ENCODE measurements at regions not wholly inside any gene's neighbourhood (a gene's known extent, or its start where the extent isn't known, plus 50 kb on each side); places are given as distances from the start of the nearest gene placed in this dataset.

DNA sequence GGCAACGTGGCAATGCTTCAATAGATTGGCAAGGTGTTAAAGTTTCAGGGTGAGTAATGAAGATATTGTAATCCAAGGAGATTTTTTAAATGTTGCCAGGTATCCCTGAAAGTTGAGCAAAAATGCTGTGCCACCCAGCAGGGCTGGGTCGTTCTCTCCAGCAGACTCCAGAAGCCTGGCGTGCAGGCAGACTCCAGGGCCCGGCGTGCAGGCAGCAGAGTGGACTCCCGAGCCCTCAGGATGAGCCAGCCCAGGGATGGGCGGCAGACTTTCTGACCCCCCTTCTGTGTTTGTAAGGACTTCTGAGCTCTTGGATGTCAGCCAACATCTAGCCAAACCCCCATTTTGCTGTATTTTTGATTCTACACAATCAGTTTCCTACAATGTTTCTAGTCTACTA lies 289.1 kb downstream of the ZNF516 start:
- DNase-seq (ENCODE audit: low spot score) (no peak), ATAC-seq (no peak)

- DNase-seq (ENCODE audit: low spot score) (no peak), ATAC-seq (no peak)
These were observed 291.5 kb downstream of the ZNF516 start for GRCh38 chr18:76203552-76203951.

GRCh38 chr18:76202322-76202721 lies 292.7 kb downstream of the ZNF516 start:
- ATAC-seq (no peak), DNase-seq (ENCODE audit: low spot score) (no peak)

GRCh38 chr18:76195601-76196000 lies 299.4 kb downstream of the ZNF516 start:
- ATAC-seq = no peak
- DNase-seq (ENCODE audit: low spot score) = no peak

DNA sequence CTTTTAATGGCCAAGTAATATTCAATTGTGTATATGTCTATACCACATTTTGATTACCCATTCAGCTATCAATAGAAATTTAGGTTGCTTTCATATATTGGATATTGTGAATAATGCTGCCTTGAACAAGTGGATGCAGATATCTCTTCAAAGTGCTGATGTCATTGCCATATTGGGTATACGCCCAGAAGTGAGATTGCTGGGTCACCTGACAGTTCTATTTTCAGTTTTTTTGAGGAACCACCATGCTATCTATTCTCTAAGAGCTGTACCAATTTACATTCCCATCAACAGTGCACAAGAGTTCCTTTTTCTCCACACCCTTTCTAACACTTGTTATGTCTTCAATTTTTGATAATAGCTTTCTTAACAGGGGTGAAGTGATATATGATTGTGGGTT lies 306.9 kb downstream of the ZNF516 start:
- ATAC-seq (no peak), DNase-seq (ENCODE audit: low spot score) (no peak)

DNA sequence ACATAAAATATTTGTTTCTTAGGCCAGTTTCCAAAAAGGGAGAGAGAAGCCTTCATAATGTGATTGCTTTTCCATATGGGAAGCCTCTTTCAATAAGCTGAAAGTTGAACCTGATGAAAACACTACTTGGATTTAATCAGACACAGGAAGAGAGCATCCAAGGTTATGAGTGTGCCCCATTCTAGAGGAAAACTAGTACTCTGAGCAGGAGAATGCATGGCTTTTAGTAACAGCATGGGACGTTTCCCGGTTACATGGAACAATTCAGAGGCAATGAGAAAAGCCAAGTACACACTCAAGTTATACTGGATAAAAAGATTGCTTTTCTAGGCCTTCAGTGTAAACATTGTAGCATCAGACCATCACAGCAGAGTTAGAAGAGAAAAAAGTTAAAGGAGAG lies 315.8 kb downstream of the ZNF516 start:
- DNase-seq (ENCODE audit: low spot score) = no peak
- no peak for ATAC-seq

GRCh38 chr18:76177160-76177559 lies 317.9 kb downstream of the ZNF516 start:
- ATAC-seq = no peak
- no peak for DNase-seq (ENCODE audit: low spot score)

DNA sequence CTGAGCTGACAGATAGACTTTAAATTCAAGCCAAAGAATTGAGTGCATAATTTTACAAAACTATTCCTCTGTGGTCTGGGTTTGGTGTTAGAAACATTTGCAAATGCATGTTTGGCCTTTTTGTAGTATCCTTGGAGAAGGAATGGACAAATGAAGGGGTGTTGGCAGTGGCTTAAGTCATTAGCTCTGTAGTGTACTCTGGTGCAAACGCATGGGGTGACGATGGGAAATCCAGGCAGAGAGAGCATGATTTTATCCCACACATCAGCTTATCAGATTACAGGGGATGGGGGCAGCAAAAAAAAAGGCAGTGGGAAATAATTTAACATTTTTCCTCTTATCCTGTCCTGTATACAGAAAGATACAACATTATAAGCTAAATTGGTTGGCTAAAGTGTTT lies 320.6 kb downstream of the ZNF516 start:
- DNase-seq (ENCODE audit: low spot score) = no peak
- ATAC-seq = no peak

DNA sequence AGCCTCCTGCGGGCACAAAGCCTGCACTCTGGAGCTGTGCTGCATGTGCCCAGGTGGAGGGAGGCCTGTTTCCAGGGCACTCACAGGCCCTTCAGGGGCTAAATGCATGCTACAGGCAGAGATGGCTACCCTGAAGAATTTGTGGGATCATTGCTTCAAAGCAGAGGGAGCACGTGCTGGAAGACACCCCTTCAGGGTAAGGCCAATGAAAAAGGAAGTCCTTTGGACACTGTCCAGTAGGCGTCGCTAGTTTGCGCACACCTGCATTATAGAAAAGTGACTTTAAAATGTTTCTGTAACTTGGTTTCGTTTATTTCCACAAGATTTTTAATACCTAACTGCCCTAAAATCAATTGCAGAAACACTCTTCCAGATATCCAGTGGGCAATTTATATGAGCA lies 325.3 kb downstream of the ZNF516 start:
- ATAC-seq = no peak
- no peak for DNase-seq (ENCODE audit: low spot score)

- no peak for ATAC-seq
These were observed 327.0 kb downstream of the ZNF516 start for GRCh38 chr18:76167845-76168621.

GRCh38 chr18:76167410-76167809 lies 327.6 kb downstream of the ZNF516 start:
- no peak for DNase-seq (ENCODE audit: low spot score)
- no peak for ATAC-seq

More at GRCh38 chr18:76167845-76168621, 327.0 kb downstream of the ZNF516 start:
- DNase-seq (ENCODE audit: low spot score) = no peak

GRCh38 chr18:76162886-76163285 lies 332.2 kb downstream of the ZNF516 start:
- no peak for DNase-seq (ENCODE audit: low spot score)
- ATAC-seq = no peak

DNA sequence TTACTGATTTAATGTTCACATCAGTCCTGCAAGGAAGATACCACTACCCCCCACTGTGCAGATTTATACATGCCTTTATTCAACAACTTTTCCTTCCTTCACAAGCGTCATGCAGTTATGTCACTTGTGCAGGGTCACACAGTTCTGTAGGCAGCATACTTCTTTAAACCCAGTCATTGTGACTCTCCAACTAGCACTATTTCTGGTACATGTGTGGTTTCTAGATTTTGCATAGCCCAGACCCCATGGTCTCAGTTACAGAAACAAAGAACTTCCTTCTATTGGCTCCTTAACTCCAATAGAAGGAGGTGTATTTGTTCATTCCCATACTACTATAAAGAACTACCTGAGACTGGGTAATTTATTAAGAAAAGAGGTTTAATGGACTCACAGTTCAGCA lies 333.1 kb downstream of the ZNF516 start:
- ATAC-seq (no peak), DNase-seq (ENCODE audit: low spot score) (no peak)

DNA sequence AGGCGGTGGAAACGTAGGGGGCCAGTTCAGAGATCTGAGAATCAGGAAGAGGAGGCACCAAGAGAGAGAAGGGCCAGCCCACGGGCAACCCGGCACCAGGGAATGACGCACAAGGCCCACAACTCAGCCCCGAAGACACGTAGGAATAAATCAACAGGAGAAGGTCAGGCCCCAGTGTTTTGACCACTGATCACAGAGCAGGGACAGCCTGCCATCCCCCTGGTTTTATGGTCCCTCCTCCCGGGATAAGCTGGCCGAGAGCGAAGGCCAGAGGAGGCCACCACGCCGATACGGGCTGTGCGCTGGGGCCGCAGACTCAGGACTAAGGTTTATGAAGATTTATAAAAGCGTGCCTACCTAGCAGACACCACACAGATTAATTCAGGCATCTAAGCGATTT lies 341.4 kb downstream of the ZNF516 start:
- no peak for ATAC-seq

DNA sequence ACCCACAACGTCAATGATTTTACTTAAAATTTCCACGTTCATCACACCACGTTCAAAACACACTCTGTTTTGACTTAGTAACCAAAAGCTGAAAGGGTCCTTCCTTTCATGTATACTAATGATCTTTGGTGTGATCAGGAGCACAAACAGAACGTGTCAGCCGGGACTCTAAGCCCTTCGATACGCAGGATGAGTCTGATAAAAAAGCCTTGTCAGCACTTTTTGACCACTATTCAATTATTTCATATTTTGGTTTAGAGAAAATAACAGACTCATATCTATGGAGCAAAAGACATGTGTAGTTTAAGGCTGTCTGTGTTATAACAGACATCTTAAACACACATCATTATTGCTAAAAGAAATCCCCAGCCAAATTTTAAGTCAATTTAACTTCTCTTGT lies 345.3 kb downstream of the ZNF516 start:
- ATAC-seq (no peak), DNase-seq (ENCODE audit: low spot score) (no peak)

More for the DNA sequence above, 341.4 kb downstream of the ZNF516 start:
- DNase-seq (ENCODE audit: low spot score) = no peak

DNA sequence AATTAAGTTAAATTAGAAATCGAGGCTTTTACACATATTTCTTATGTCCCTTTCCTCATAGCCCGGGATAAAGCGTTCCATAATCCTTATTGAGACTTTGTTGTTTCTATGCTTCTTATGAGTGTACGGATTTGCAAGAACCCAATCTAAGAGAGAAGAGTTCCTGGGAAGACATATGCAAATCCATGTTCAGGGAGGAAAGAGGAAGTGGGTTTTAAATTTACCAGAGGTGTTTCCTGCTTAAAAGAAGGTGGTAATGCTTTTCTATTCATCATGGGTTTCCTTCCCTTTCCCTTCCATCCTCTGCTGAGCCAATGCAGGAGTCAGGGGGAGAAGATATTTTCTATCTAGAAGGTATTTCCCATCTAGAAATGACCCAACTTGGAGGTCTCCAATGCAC lies 345.8 kb downstream of the ZNF516 start:
- DNase-seq (ENCODE audit: low spot score) (no peak), ATAC-seq (no peak)

DNA sequence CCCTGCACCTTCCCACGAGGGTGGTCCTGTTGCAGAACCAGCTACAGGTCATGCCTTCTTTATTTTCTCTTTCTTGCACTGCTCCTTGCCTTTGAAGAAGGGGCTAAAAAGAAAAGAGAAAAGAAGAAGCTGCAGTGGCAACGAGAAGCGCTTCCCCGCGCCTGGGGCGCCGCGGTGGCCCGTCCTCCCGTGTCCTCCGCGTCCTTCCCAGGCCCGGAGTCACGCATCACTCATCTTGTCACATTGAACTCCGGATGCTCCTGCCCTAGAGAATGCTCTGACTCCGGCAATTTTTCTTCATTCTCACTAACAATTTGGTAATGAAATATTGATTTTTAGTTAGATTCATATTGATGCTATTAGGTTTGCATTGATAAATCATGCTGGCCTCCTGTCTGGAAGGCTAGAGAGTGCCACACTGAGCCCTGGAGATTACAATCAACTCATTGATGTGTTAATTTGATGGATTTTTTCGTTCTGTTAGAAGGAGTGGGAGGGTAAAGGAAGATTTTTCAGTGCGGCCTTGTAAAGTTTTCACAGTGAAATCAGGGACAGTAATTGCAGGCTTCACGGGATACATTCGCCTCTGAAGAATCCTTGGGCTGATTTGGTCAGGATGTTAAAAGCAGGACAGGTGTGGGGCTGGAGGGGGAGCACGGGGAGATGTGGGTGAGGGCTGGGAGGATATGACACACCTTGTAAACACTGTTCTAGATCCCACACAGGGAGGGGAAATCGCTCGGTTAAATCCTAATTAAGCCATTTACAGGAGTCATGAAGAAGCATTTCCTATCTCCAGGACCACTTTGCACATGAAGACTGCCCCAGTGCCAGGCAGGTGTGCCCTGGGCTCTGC lies 349.3 kb downstream of the ZNF516 start:
- DNase-seq (ENCODE audit: low spot score) = no peak
- no peak for ATAC-seq

- DNase-seq (ENCODE audit: low spot score) = no peak
- ATAC-seq = no peak
These were observed 350.2 kb downstream of the ZNF516 start for GRCh38 chr18:76144844-76145243.

GRCh38 chr18:76142611-76143010 lies 352.4 kb downstream of the ZNF516 start:
- no peak for DNase-seq (ENCODE audit: low spot score)
- no peak for ATAC-seq

GRCh38 chr18:76139844-76140243 lies 355.2 kb downstream of the ZNF516 start:
- ATAC-seq = no peak
- no peak for DNase-seq (ENCODE audit: low spot score)

- ATAC-seq (no peak), DNase-seq (ENCODE audit: low spot score) (no peak)
These were observed 357.8 kb downstream of the ZNF516 start for GRCh38 chr18:76137216-76137615.

DNA sequence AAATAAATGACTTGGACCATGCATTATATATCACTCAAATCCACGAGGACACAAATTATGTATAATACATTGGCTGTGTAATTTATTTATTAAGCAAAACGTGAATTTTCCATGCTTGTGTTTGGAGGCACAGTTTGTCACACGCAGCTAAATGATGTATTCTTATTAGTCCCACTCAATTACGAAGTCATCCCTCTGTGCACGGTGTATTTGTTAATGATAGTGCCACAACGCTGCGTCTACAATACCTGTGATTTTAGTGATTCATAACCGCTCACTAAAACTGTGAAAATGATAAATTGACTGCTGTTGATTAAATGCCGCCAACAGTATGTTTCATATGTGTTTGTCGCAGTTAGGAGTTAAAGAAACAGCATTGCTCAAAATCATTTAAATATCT lies 358.3 kb downstream of the ZNF516 start:
- no peak for DNase-seq (ENCODE audit: low spot score)
- ATAC-seq = no peak

All from left lobe of liver (tissue), 2 donors.